ENCODE measurements at regions not wholly inside any gene's neighbourhood (a gene's known extent, or its start where the extent isn't known, plus 50 kb on each side); places are given as distances from the start of the nearest gene placed in this dataset.

GRCh38 chr6:119917186-119917585, 567.6 kb upstream of the MAN1A1 start:
- H3K4me3 ChIP-seq: no peak overlapping the region
- TF ChIP-seq CTCF (IDR thresholded peaks at IDR 0.05) (no peak), POLR2A (IDR thresholded peaks at IDR 0.05) (no peak)
- no peaks in the 10 kb centered on the region for H3K4me1 ChIP-seq
- intact Hi-C loops (cut with DNase I; ENCODE audit: low total_unique reads): no loop called here
- no peaks in the 10 kb centered on the region for H3K27me3 ChIP-seq
- no peak overlapping the region for H3K27ac ChIP-seq
- DNase-seq: no peak
- H3K36me3 ChIP-seq: no peaks in the 10 kb centered on the region
- H3K9me3 ChIP-seq: no peaks in the 10 kb centered on the region

- DNase-seq: no peak
- H3K36me3 ChIP-seq: no peaks in the 10 kb centered on the region
- intact Hi-C loops (cut with DNase I; ENCODE audit: low total_unique reads): no loop called here
- no peak overlapping the region for H3K4me3 ChIP-seq
- no peaks in the 10 kb centered on the region for H3K9me3 ChIP-seq
- H3K27me3 ChIP-seq: no peaks in the 10 kb centered on the region
- H3K27ac ChIP-seq: no peak overlapping the region
- TF ChIP-seq POLR2A (IDR thresholded peaks at IDR 0.05) (no peak), CTCF (IDR thresholded peaks at IDR 0.05) (no peak)
- no peaks in the 10 kb centered on the region for H3K4me1 ChIP-seq
Observed at GRCh38 chr6:119915971-119916370, 566.4 kb upstream of the MAN1A1 start.

GRCh38 chr6:119908157-119908556, 558.6 kb upstream of the MAN1A1 start:
- Histone ChIP-seq H3K9me3 (no peaks in the 10 kb centered on the region), H3K27ac (no peak overlapping the region), H3K4me1 (no peaks in the 10 kb centered on the region), H3K4me3 (no peak overlapping the region), H3K27me3 (no peaks in the 10 kb centered on the region), H3K36me3 (no peaks in the 10 kb centered on the region)
- intact Hi-C loops (cut with DNase I; ENCODE audit: low total_unique reads): no loop called here
- TF ChIP-seq CTCF (IDR thresholded peaks at IDR 0.05) (no peak), POLR2A (IDR thresholded peaks at IDR 0.05) (no peak)
- DNase-seq: no peak

GRCh38 chr6:119902681-119903080, 553.1 kb upstream of the MAN1A1 start:
- no peak for DNase-seq
- no peaks in the 10 kb centered on the region for H3K27me3 ChIP-seq
- no peaks in the 10 kb centered on the region for H3K36me3 ChIP-seq
- H3K4me1 ChIP-seq: no peaks in the 10 kb centered on the region
- no peak overlapping the region for H3K27ac ChIP-seq
- no peaks in the 10 kb centered on the region for H3K9me3 ChIP-seq
- intact Hi-C loops (cut with DNase I; ENCODE audit: low total_unique reads): no loop called here
- no peak overlapping the region for H3K4me3 ChIP-seq
- TF ChIP-seq POLR2A (IDR thresholded peaks at IDR 0.05) (no peak), CTCF (IDR thresholded peaks at IDR 0.05) (no peak)

GRCh38 chr6:119896806-119897205, 547.2 kb upstream of the MAN1A1 start:
- no peak for TF ChIP-seq CTCF (IDR thresholded peaks at IDR 0.05)
- Histone ChIP-seq H3K9me3 (no peaks in the 10 kb centered on the region), H3K27ac (no peak overlapping the region), H3K4me3 (no peak overlapping the region), H3K27me3 (no peaks in the 10 kb centered on the region), H3K4me1 (no peaks in the 10 kb centered on the region), H3K36me3 (no peaks in the 10 kb centered on the region)
- DNase-seq: no peak
- intact Hi-C loops (cut with DNase I; ENCODE audit: low total_unique reads): no loop called here

All from uterus (tissue), 3 donors.